Activated CD8-positive, alpha-beta memory T cell treated with anti-CD3 and anti-CD28 coated beads, Interleukin-2, amount 50 U/mL, for 48 hours (primary cell): ENCODE measurements at regions not wholly inside any gene's neighbourhood (a gene's known extent, or its start where the extent isn't known, plus 50 kb on each side); places are given as distances from the start of the nearest gene placed in this dataset.

ENCODE experiments used
- DNase-seq: peaks from one replicate; pipeline ENCODE4 v3.0.0-alpha.2; 2020

GRCh38 chr9:87427851-87428506 lies 69.7 kb upstream of the DAPK1 start:
- DNase-seq, result no peak

- no peak for DNase-seq
Measured at GRCh38 chr9:87428659-87429058, 69.0 kb upstream of the DAPK1 start.

GRCh38 chr9:87431837-87432236 lies 65.8 kb upstream of the DAPK1 start:
- no peak for DNase-seq

- DNase-seq, result no peak
Measured at GRCh38 chr9:87433853-87434252, 63.8 kb upstream of the DAPK1 start.

- DNase-seq, result no peak
Measured at GRCh38 chr9:87434366-87434765, 63.3 kb upstream of the DAPK1 start.

- no peak for DNase-seq
Measured at GRCh38 chr9:87435189-87435880, 62.3 kb upstream of the DAPK1 start.

GRCh38 chr9:87436716-87437115 lies 61.0 kb upstream of the DAPK1 start:
- DNase-seq, result no peak

GRCh38 chr9:87437966-87438365 lies 59.7 kb upstream of the DAPK1 start:
- no peak for DNase-seq

GRCh38 chr9:87441251-87441650 lies 56.4 kb upstream of the DAPK1 start:
- no peak for DNase-seq

GRCh38 chr9:87442451-87442850 lies 55.2 kb upstream of the DAPK1 start:
- no peak for DNase-seq

GRCh38 chr9:87443006-87443405 lies 54.7 kb upstream of the DAPK1 start:
- no peak for DNase-seq

- no peak for DNase-seq
Measured at GRCh38 chr9:87443461-87443860, 54.2 kb upstream of the DAPK1 start.

- no peak for DNase-seq
Measured at GRCh38 chr9:87445646-87446045, 52.0 kb upstream of the DAPK1 start.

- DNase-seq, result no peak
Measured at GRCh38 chr9:87446527-87446926, 51.1 kb upstream of the DAPK1 start.

- no peak for DNase-seq
Measured at GRCh38 chr9:87447547-87448432, 49.9 kb upstream of the DAPK1 start.
